Mucosa of descending colon (tissue), 3 donors: ENCODE measurements at regions not wholly inside any gene's neighbourhood (a gene's known extent, or its start where the extent isn't known, plus 50 kb on each side); places are given as distances from the start of the nearest gene placed in this dataset.

Experiments used
- ATAC-seq: fragments of 200-7000 bp; cut with Tn5 transposase; one replicate; pipeline ENCODE4 v1.9.1; 2020; ENCODE audit warnings: mild to moderate bottlenecking, moderate library complexity
- DNase-seq, 3 donors: peaks; one replicate each; pipeline ENCODE4 v3.0.0-alpha.2; 2020
- H3K36me3 ChIP-seq: fragments of 200-600 bp; one replicate; pipeline ENCODE4 v1.8.0; 2021; ENCODE audit warnings: low read depth, mild to moderate bottlenecking
- H3K4me1 ChIP-seq: fragments of 200-600 bp; one replicate; pipeline ENCODE4 v1.8.0; 2021; ENCODE audit warnings: low read depth, mild to moderate bottlenecking
- H3K4me3 ChIP-seq: fragments of 200-600 bp; one replicate; pipeline ENCODE4 v1.8.0; 2021; ENCODE audit warnings: mild to moderate bottlenecking
- H3K9me3 ChIP-seq: fragments of 200-600 bp; one replicate; pipeline ENCODE4 v1.8.0; 2021; ENCODE audit warnings: mild to moderate bottlenecking
- intact Hi-C, 2 donors: fragments of 100-400 bp; cut with DNase I in 1 of 2; cut with micrococcal nuclease in 1 of 2; formaldehyde crosslinking; loops; one replicate each; pipeline versions ENCODE4 v1.11.0 to v1.11.1; 2022; cut with DNase I, micrococcal nuclease
- TF ChIP-seq, protein P1 (sequence below): fragments of 200-600 bp; IDR thresholded peaks from one replicate; pipeline ENCODE4 v1.8.0; 2022; ENCODE audit warnings: antibody characterized with exemption, mild to moderate bottlenecking
- donor health status: DM: no; HTN: no; CAD: no; lungs with moderate emphysema.
- donor health status: DM: no; HTN: no; CAD: no.
- donor health status: DM: no; HTN: yes; CAD: no.

DNA sequence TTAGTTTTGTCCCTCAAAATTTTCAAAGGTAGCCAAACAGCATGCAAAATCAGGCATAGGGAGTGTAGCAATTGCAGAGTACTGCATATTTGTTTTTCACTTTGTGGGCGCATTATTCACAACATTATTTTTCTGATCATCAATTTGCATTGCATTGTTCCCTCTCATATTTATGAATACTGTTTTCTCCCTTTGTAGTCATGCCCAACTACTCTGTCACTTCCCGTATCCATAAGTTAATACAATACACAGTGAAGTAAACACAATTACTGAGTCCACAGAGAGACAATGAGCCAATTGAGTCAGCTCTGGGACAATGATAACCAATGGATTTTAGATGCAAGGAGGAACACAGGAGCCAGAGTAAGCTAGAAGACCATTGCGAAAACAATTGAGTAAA, 944.0 kb upstream of the ADGRL4 start:
- H3K36me3 ChIP-seq: no peaks in the 10 kb centered on the region
- no peak overlapping the region for H3K4me3 ChIP-seq
- H3K9me3 ChIP-seq: no peaks in the 10 kb centered on the region
- TF ChIP-seq, protein P1, sequence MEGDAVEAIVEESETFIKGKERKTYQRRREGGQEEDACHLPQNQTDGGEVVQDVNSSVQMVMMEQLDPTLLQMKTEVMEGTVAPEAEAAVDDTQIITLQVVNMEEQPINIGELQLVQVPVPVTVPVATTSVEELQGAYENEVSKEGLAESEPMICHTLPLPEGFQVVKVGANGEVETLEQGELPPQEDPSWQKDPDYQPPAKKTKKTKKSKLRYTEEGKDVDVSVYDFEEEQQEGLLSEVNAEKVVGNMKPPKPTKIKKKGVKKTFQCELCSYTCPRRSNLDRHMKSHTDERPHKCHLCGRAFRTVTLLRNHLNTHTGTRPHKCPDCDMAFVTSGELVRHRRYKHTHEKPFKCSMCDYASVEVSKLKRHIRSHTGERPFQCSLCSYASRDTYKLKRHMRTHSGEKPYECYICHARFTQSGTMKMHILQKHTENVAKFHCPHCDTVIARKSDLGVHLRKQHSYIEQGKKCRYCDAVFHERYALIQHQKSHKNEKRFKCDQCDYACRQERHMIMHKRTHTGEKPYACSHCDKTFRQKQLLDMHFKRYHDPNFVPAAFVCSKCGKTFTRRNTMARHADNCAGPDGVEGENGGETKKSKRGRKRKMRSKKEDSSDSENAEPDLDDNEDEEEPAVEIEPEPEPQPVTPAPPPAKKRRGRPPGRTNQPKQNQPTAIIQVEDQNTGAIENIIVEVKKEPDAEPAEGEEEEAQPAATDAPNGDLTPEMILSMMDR: no peak
- H3K4me1 ChIP-seq: no peaks in the 10 kb centered on the region
- intact Hi-C loops: no loop called here
- no peak for DNase-seq
- ATAC-seq: no peak

DNA sequence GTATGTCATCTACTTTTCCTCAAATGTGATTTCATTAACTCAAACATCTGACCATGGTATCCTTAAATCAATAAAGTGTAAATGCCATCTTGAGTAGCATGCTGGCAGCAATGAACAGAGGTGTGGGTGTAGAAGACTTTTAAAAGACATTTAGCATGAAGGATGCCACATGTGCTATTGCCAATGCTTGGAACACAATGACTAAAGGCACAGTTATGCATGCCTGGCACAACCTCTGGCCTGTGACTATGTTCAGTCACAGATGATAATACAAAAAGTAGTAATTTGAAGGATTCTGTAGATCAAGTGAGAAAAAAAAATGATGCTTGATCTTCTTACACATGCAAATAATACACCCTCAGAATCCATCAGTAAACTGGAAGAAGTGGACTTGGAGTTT, 938.9 kb upstream of the ADGRL4 start:
- ATAC-seq (no peak), DNase-seq (no peak)
- Histone ChIP-seq H3K9me3 (no peaks in the 10 kb centered on the region), H3K36me3 (no peaks in the 10 kb centered on the region), H3K4me1 (no peaks in the 10 kb centered on the region), H3K4me3 (no peak overlapping the region)
- TF ChIP-seq, protein P1: no peak
- intact Hi-C loops: no loop called here

DNA sequence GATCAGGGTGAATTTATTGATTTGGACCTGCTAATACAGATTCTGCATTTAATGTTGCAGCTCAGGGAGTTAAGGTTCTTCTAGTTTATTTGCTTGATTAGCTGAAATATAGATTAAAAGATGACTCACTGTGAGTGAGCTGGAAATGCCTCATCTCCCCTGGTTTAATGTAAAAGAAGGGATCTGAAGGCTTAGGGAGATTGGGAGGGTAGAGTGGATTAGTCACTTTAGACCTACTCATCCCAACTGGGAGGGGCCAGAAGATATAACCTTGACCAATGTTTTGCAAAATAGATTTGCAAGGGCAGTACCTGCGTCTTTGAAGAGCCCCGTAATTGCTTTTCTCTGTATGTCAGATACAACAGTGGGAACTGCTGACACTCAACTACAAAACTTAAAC, 922.8 kb upstream of the ADGRL4 start:
- Histone ChIP-seq H3K4me1 (no peaks in the 10 kb centered on the region), H3K36me3 (no peaks in the 10 kb centered on the region), H3K9me3 (peaks cover 3% of the 10 kb centered on the region), H3K4me3 (no peak overlapping the region)
- ATAC-seq: no peak
- TF ChIP-seq, protein P1: no peak
- DNase-seq: no peak
- intact Hi-C loops: no loop called here

DNA sequence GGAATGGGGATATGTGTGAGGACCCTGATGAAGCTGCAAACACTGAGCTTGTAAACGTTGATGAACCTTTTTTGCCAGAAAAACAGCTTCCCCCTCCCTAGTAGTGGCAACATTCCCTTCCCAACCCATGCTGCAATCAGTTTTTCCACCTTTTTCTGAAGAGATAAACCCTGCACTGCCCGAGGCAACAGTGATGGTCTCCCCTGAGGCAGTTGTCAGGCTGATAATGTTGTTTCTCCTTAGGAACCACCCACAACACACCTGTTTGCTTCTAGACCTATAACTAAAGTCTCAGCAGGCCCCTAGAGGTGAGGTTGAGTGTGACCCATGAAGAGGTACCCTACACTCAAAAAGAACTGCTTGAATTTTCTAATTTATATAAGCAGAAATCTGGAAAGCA, 922.4 kb upstream of the ADGRL4 start:
- TF ChIP-seq, protein P1: no peak
- intact Hi-C loops: no loop called here
- no peak for DNase-seq
- Histone ChIP-seq H3K4me3 (no peak overlapping the region), H3K36me3 (no peaks in the 10 kb centered on the region), H3K9me3 (peaks cover 8% of the 10 kb centered on the region), H3K4me1 (no peaks in the 10 kb centered on the region)
- no peak for ATAC-seq

DNA sequence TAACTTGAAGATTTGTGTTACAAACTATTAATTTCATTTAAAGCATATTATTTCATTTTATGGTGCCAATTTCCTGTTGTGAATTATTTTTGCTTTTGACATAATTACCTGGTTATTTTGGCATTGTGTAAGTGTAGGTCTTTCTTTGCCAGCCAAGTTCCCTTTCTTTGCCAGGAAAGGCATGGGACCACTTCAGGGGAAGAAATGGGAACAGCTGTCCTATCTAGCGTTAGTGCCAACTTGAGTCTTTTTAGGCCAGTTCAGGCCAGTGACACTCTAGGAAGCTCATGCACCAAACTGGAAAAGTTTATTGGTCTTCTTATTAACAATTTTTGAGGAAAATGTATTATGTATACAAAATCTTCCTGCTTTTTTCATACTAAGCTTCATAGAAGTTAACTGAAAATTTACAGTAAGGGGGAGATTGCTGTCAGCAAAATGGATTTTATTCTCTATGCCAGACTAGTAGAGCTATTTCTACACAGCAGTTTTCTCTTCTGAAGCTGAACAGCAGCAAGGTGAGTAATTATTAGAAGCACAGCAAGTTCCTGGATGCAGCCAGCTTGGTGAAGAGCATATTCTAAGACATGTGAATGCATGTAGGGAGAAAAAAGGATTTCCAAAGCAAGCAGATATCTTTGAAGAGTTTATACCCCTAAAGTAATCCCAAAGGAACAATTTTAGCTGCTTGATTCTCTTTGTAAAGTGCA, 914.6 kb upstream of the ADGRL4 start:
- H3K4me1 ChIP-seq: no peaks in the 10 kb centered on the region
- peaks cover 14% of the 10 kb centered on the region for H3K9me3 ChIP-seq
- no peak overlapping the region for H3K4me3 ChIP-seq
- intact Hi-C loops: no loop called here
- TF ChIP-seq, protein P1: no peak
- DNase-seq (no peak), ATAC-seq (no peak)
- no peaks in the 10 kb centered on the region for H3K36me3 ChIP-seq

DNA sequence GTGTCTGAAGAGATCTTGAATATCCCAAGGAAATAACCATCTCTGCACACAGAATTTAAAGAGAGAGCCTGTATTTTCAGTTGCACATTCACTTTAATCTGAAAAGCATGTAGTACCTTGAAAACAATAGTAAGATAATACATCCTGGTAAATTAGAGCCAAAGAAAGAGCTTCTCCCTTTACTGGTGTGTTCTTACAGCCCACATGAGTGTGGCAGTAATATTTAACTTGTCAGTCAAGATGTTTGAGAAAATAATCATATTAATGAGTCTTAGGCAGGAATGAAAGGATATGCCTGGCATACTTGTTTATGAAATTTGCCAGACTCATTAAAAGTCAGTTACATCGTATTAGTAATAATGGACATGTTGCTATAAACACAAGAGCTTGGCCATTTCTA, 908.4 kb upstream of the ADGRL4 start:
- no peaks in the 10 kb centered on the region for H3K36me3 ChIP-seq
- ATAC-seq (no peak), DNase-seq (no peak)
- no peak overlapping the region for H3K4me3 ChIP-seq
- intact Hi-C loops: no loop called here
- TF ChIP-seq, protein P1: no peak
- no peaks in the 10 kb centered on the region for H3K4me1 ChIP-seq
- no peaks in the 10 kb centered on the region for H3K9me3 ChIP-seq
